PC-9 (cell line): ENCODE measurements at regions not wholly inside any gene's neighbourhood (a gene's known extent, or its start where the extent isn't known, plus 50 kb on each side); places are given as distances from the start of the nearest gene placed in this dataset.

ENCODE experiments used
- BruUV-seq: library from RNA; stranded (reverse); fragments of 400-500 nt; replicated peaks from 2 replicates; lab custom pipeline; 2021; lab: Mats Ljungman, UMichigan
- CTCF ChIA-PET: fragments of 300-600 bp; sonication (Branson Sonifier 250); formaldehyde crosslinking; loops from one replicate; lab custom pipeline; 2022; ENCODE audit warnings: antibody characterized with exemption; lab: Charles Lee
- POLR2A ChIA-PET: fragments of 300-600 bp; sonication (Branson Sonifier 250); formaldehyde crosslinking; loops from one replicate; lab custom pipeline; 2022; ENCODE audit warnings: antibody characterized with exemption; ENCODE audit not compliant: unreplicated experiment; lab: Charles Lee
- DNase-seq, 2 experiments: peaks; one replicate each; pipeline versions ENCODE4 v3.0.0 to v3.0.0-alpha.2; 2015 to 2022; ENCODE audit warnings: mixed read lengths in 1 of 2
- H2AFZ ChIP-seq: fragments of 200-600 bp; sonication (generic); 2 replicates; pipeline ENCODE4 v1.8.1; 2017; ENCODE audit warnings: antibody characterized with exemption
- H3F3A ChIP-seq: fragments of 200-600 bp; sonication (generic); 2 replicates; pipeline ENCODE4 v1.8.1; 2017; ENCODE audit warnings: antibody characterized with exemption, mild to moderate bottlenecking, low read depth; ENCODE audit not compliant: insufficient read depth
- H3K27ac ChIP-seq: fragments of 200-600 bp; sonication (generic); 2 replicates; pipeline ENCODE4 v1.6.1; 2016; ENCODE audit warnings: mixed run types
- H3K27me3 ChIP-seq: fragments of 200-600 bp; sonication (generic); 2 replicates; pipeline ENCODE4 v1.6.1; 2016; ENCODE audit warnings: low read depth, mixed run types; ENCODE audit not compliant: insufficient read depth
- H3K36me3 ChIP-seq: fragments of 200-600 bp; sonication (generic); 2 replicates; pipeline ENCODE4 v1.6.1; 2016; ENCODE audit warnings: low read depth, mixed run types
- H3K4me1 ChIP-seq: fragments of 200-600 bp; sonication (generic); replicated peaks from 2 replicates; pipeline ENCODE4 v1.6.1; 2016; ENCODE audit warnings: mixed run types; ENCODE audit not compliant: insufficient read depth
- H3K4me2 ChIP-seq: fragments of 200-600 bp; sonication (generic); 2 replicates; pipeline ENCODE4 v1.6.1; 2017; ENCODE audit warnings: mixed run types
- H3K4me3 ChIP-seq: fragments of 200-600 bp; sonication (generic); 2 replicates; pipeline ENCODE4 v1.6.1; 2016; ENCODE audit warnings: mixed run types
- H3K79me2 ChIP-seq: fragments of 200-600 bp; sonication (generic); 2 replicates; pipeline ENCODE4 v1.6.1; 2017; ENCODE audit warnings: low read depth, mixed run types
- H3K9me2 ChIP-seq: fragments of 200-600 bp; sonication (generic); 2 replicates; pipeline ENCODE4 v1.8.1; 2017; ENCODE audit warnings: mild to moderate bottlenecking; ENCODE audit not compliant: insufficient read depth
- H3K9me3 ChIP-seq: fragments of 200-600 bp; sonication (generic); 2 replicates; pipeline ENCODE4 v1.8.1; 2016; ENCODE audit warnings: low read depth; ENCODE audit not compliant: insufficient read depth
- H4K20me1 ChIP-seq: fragments of 200-600 bp; sonication (generic); 2 replicates; pipeline ENCODE4 v1.8.1; 2017; ENCODE audit not compliant: insufficient read depth
- CTCF ChIP-seq: fragments of 200-600 bp; sonication (generic); conservative IDR thresholded peaks from 2 replicates; pipeline ENCODE4 v1.6.1; 2017; ENCODE audit warnings: mixed run types, antibody characterized with exemption, mild to moderate bottlenecking, moderate library complexity
- EZH2 ChIP-seq: fragments of 200-600 bp; sonication (generic); IDR thresholded peaks from 2 replicates; pipeline ENCODE4 v1.8.0; 2017; ENCODE audit warnings: antibody characterized with exemption, low read depth
- intact Hi-C: fragments of 100-400 bp; cut with micrococcal nuclease; formaldehyde crosslinking; loops from one replicate; pipeline ENCODE4 v1.10.0; 2022; ENCODE audit not compliant: unreplicated experiment

GRCh38 chr11:19628018-19628417 lies 84.6 kb upstream of the NAV2 start:
- Histone ChIP-seq H3K4me1 (no peaks in the 10 kb centered on the region), H3K27ac (no peak overlapping the region), H3K9me2 (no peaks in the 10 kb centered on the region), H3K4me3 (no peak overlapping the region), H3K27me3 (no peaks in the 10 kb centered on the region), H3F3A (no peaks in the 10 kb centered on the region), H3K9me3 (0 out of 2 replicates have a peak, but pooled peaks cover 5% of the 10 kb centered on the region), H2AFZ (no peak overlapping the region), H3K4me2 (no peak overlapping the region), H3K79me2 (no peaks in the 10 kb centered on the region), H3K36me3 (no peaks in the 10 kb centered on the region), H4K20me1 (no peaks in the 10 kb centered on the region)
- intact Hi-C loops: no loop called here
- ChIA-PET CTCF (no interaction called here), POLR2A (no interaction called here)
- DNase-seq: no peak
- TF ChIP-seq CTCF (no peak), EZH2 (no peak)
- BruUV-seq: no TSS peak

- Histone ChIP-seq H3F3A (no peaks in the 10 kb centered on the region), H3K9me3 (0 out of 2 replicates have a peak, but pooled peaks cover 5% of the 10 kb centered on the region), H3K9me2 (no peaks in the 10 kb centered on the region), H3K4me3 (no peak overlapping the region), H3K4me2 (no peak overlapping the region), H3K27ac (no peak overlapping the region), H3K4me1 (no peaks in the 10 kb centered on the region), H3K36me3 (no peaks in the 10 kb centered on the region), H3K27me3 (no peaks in the 10 kb centered on the region), H4K20me1 (no peaks in the 10 kb centered on the region), H3K79me2 (no peaks in the 10 kb centered on the region), H2AFZ (no peak overlapping the region)
- DNase-seq: no peak
- intact Hi-C loops: no loop called here
- BruUV-seq: no TSS peak
- POLR2A ChIA-PET: no interaction called here
- TF ChIP-seq EZH2: no peak
- TF ChIP-seq CTCF: no peak
- CTCF ChIA-PET: no interaction called here
Measured at GRCh38 chr11:19627566-19627965, 85.1 kb upstream of the NAV2 start.

GRCh38 chr11:19625438-19625837 lies 87.2 kb upstream of the NAV2 start:
- H3K27me3 ChIP-seq: no peaks in the 10 kb centered on the region
- POLR2A ChIA-PET: no interaction called here
- CTCF ChIA-PET: no interaction called here
- no peak overlapping the region for H3K4me3 ChIP-seq
- no peaks in the 10 kb centered on the region for H3K79me2 ChIP-seq
- BruUV-seq: no TSS peak
- no peaks in the 10 kb centered on the region for H4K20me1 ChIP-seq
- intact Hi-C loops: no loop called here
- no peak overlapping the region for H3K27ac ChIP-seq
- no peaks in the 10 kb centered on the region for H3K4me1 ChIP-seq
- H2AFZ ChIP-seq: no peak overlapping the region
- DNase-seq: no peak
- no peaks in the 10 kb centered on the region for H3K36me3 ChIP-seq
- H3K9me2 ChIP-seq: no peaks in the 10 kb centered on the region
- no peak overlapping the region for H3K4me2 ChIP-seq
- 0 out of 2 replicates have a peak, but pooled peaks cover 5% of the 10 kb centered on the region for H3K9me3 ChIP-seq
- no peaks in the 10 kb centered on the region for H3F3A ChIP-seq
- TF ChIP-seq EZH2: no peak
- TF ChIP-seq CTCF: no peak
